Tibial nerve (tissue), 4 donors: ENCODE measurements at regions not wholly inside any gene's neighbourhood (a gene's known extent, or its start where the extent isn't known, plus 50 kb on each side); places are given as distances from the start of the nearest gene placed in this dataset.

ENCODE experiments used
- DNase-seq, 2 donors: peaks; one replicate each; pipeline ENCODE4 v3.0.0-alpha.2; 2019; ENCODE audit warnings: low spot score in 2 of 2
- H3K27ac ChIP-seq, 4 donors: fragments of 200-600 bp; sonication (generic) in 3 of 4; one replicate each; pipeline ENCODE4 v1.5.1; 2017 to 2019; ENCODE audit warnings: mild to moderate bottlenecking in 1 of 4
- H3K27me3 ChIP-seq, 2 donors: fragments of 200-600 bp; sonication (generic) in 1 of 2; one replicate each; pipeline versions ENCODE4 v1.5.1 to v1.6.0; 2017 to 2019
- H3K36me3 ChIP-seq, 3 donors: fragments of 200-600 bp; sonication (generic); one replicate each; pipeline ENCODE4 v1.5.1; 2018 to 2019
- H3K4me1 ChIP-seq, 4 donors: fragments of 200-600 bp; sonication (generic) in 3 of 4; one replicate each; pipeline ENCODE4 v1.5.1; 2017 to 2019
- H3K4me3 ChIP-seq, 4 donors: fragments of 200-600 bp; sonication (generic) in 3 of 4; one replicate each; pipeline ENCODE4 v1.5.1; 2017 to 2019; ENCODE audit warnings: mild to moderate bottlenecking in 1 of 4, moderate library complexity in 1 of 4
- H3K9me3 ChIP-seq, 4 donors: fragments of 200-600 bp; sonication (generic) in 3 of 4; one replicate each; pipeline ENCODE4 v1.5.1; 2017 to 2019
- EP300 ChIP-seq, 2 donors: sonication (generic); formaldehyde crosslinking; IDR thresholded peaks; one replicate each; pipeline ENCODE4 v1.6.1; 2017; ENCODE audit warnings: antibody characterized with exemption in 2 of 2, mild to moderate bottlenecking in 1 of 2
- POLR2A ChIP-seq, 2 donors: fragments of 450-650 bp; IDR thresholded peaks; one replicate each; pipeline ENCODE4 v1.6.1; 2017; ENCODE audit warnings: antibody characterized with exemption in 2 of 2, mild to moderate bottlenecking in 2 of 2, moderate library complexity in 2 of 2
- WGBS, 2 donors: methylation state at CpG; one replicate each; pipeline ENCODE4 v1.1.5; 2018; 5-methylcytosine and 5-hydroxymethylcytosine counted together
- TF ChIP-seq, protein P1 (sequence below), 5 experiments: fragments of 200-600 bp in 3 of 5; fragments of 450-650 bp in 2 of 5; sonication (generic) in 3 of 5; IDR thresholded peaks; one replicate each; pipeline ENCODE4 v1.5.1; 2016 to 2019; ENCODE audit warnings: antibody characterized with exemption in 5 of 5, mild to moderate bottlenecking in 3 of 5, moderate library complexity in 2 of 5

DNA sequence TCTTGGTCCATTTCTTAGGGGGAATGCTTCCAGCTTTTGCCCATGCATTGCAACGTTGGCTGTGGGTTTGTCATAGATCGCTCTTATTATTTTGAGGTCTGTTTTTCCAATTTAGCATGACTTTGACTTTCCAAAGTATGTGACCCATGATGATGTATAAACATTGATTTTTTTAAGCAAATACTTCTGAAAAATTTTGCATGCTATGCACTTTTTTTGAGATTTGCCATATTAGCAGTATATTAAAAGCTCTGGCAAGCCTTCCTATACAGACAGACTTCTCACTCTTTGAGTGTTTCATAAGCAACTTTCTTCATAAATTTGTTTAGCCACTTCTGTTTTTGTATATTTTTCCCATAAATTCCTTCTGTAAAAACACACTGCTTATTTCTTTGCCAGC, 746.4 kb upstream of the LCORL start:
- no peaks in the 10 kb centered on the region for H3K9me3 ChIP-seq
- no peaks in the 10 kb centered on the region for H3K4me1 ChIP-seq
- no peak overlapping the region for H3K27ac ChIP-seq
- DNase-seq = no peak
- H3K4me3 ChIP-seq = no peak overlapping the region
- no peaks in the 10 kb centered on the region for H3K27me3 ChIP-seq
- TF ChIP-seq POLR2A (IDR thresholded peaks at IDR 0.05) = no peak
- H3K36me3 ChIP-seq = no peaks in the 10 kb centered on the region
- WGBS, 2 donors = 63 to 79% methylated on average over 2 of the region's 2 CpGs

DNA sequence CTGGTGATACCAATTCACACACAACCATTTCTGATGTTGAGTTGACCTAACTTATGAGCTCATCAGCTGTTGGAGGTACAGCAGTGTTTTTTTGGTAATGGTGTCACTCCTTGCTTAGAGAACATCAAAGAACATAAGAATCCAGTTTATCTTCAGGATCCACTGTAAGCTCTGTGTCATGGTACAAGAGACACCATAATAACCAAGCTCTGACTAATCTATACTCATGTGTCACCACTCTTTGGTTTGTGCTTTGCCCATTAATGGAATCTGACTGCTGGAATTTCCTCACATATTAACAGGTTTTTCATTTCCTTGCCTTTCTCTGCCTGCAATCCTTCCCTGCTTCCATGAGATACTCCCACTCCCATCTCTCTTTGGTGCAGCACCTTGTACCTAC, 735.1 kb upstream of the LCORL start:
- no peak for DNase-seq
- H3K4me1 ChIP-seq = no peaks in the 10 kb centered on the region
- no peak overlapping the region for H3K4me3 ChIP-seq
- no peaks in the 10 kb centered on the region for H3K9me3 ChIP-seq
- no peaks in the 10 kb centered on the region for H3K36me3 ChIP-seq
- no peak for TF ChIP-seq POLR2A (IDR thresholded peaks at IDR 0.05)
- TF ChIP-seq, protein P1, sequence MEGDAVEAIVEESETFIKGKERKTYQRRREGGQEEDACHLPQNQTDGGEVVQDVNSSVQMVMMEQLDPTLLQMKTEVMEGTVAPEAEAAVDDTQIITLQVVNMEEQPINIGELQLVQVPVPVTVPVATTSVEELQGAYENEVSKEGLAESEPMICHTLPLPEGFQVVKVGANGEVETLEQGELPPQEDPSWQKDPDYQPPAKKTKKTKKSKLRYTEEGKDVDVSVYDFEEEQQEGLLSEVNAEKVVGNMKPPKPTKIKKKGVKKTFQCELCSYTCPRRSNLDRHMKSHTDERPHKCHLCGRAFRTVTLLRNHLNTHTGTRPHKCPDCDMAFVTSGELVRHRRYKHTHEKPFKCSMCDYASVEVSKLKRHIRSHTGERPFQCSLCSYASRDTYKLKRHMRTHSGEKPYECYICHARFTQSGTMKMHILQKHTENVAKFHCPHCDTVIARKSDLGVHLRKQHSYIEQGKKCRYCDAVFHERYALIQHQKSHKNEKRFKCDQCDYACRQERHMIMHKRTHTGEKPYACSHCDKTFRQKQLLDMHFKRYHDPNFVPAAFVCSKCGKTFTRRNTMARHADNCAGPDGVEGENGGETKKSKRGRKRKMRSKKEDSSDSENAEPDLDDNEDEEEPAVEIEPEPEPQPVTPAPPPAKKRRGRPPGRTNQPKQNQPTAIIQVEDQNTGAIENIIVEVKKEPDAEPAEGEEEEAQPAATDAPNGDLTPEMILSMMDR (IDR thresholded peaks at IDR 0.05) = no peak
- TF ChIP-seq EP300 (IDR thresholded peaks at IDR 0.05) = no peak
- H3K27me3 ChIP-seq = no peaks in the 10 kb centered on the region
- H3K27ac ChIP-seq = no peak overlapping the region

DNA sequence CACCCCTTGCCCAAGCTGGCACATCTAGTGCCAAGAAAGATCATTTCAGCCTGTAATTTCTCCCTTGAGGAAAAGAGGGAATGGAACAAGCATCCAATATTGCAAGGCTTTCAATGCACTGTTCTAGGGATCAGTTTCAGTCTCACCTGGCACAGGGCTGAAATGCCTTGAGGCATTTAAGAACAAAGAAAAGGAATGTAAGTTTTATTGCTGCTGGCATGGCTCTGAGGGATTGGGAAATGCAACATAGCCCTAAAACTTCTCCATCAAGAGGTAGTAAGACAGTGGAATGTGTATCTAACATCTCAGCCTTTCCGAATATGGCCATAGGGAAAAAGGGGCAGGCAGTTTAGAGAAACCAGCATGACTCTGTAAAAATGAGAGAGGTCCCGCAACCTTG, 732.6 kb upstream of the LCORL start:
- WGBS, 2 donors = 61 to 75% methylated on average over 2 of the region's 2 CpGs
- DNase-seq = no peak
- no peak overlapping the region for H3K4me3 ChIP-seq
- H3K36me3 ChIP-seq = no peaks in the 10 kb centered on the region
- no peaks in the 10 kb centered on the region for H3K27me3 ChIP-seq
- no peaks in the 10 kb centered on the region for H3K9me3 ChIP-seq
- no peak overlapping the region for H3K27ac ChIP-seq
- no peaks in the 10 kb centered on the region for H3K4me1 ChIP-seq
- TF ChIP-seq POLR2A (IDR thresholded peaks at IDR 0.05) = no peak
- TF ChIP-seq, protein P1 (IDR thresholded peaks at IDR 0.05) = no peak
- no peak for TF ChIP-seq EP300 (IDR thresholded peaks at IDR 0.05)

DNA sequence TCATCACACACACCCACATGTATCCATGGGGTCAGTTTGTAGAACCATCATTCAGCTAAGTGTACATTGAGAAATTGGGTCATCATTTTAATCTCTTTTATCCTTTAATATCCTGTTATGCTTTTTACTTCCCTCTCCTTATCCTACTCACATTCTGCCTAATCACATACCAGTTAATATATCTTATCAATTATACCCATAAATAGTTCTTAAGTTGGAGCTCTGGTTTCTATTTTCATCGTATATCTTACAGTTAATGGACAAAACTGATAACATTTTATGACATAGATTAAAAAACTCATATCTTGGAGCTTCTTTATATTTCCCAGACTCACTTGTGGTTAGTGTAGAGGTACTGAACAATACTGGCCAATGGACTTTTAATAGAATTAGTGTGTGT, 729.5 kb upstream of the LCORL start:
- Histone ChIP-seq H3K27ac (no peak overlapping the region), H3K4me3 (no peak overlapping the region), H3K9me3 (no peaks in the 10 kb centered on the region), H3K4me1 (no peaks in the 10 kb centered on the region), H3K36me3 (no peaks in the 10 kb centered on the region), H3K27me3 (no peaks in the 10 kb centered on the region)
- TF ChIP-seq POLR2A (IDR thresholded peaks at IDR 0.05) (no peak), EP300 (IDR thresholded peaks at IDR 0.05) (no peak)
- TF ChIP-seq, protein P1 (IDR thresholded peaks at IDR 0.05) = no peak
- DNase-seq = no peak
- WGBS, 2 donors = 84 to 86% methylated on average over 1 of the region's 1 CpG

DNA sequence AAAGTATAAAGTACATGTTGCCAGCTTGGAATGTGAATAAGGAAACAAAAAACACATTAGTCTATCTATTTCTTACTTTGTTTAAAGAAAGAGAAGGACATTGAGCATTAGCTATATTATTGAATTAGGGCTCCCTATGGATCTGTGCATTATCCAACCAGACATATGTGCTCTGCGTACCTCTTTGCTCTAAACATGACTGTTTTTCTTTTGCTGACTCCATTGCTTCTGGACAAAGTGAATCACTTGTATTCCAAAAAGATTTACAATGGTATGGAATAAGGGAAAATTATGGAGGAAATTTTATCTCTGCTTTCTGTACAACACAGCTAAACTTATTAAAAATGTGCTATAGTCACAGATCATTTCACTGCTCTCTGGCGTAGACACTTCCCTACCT, 727.8 kb upstream of the LCORL start:
- whole genome bisulfite sequencing, 2 donors = 34 to 38% methylated on average over 2 of the region's 2 CpGs
- H3K4me1 ChIP-seq = no peaks in the 10 kb centered on the region

DNA sequence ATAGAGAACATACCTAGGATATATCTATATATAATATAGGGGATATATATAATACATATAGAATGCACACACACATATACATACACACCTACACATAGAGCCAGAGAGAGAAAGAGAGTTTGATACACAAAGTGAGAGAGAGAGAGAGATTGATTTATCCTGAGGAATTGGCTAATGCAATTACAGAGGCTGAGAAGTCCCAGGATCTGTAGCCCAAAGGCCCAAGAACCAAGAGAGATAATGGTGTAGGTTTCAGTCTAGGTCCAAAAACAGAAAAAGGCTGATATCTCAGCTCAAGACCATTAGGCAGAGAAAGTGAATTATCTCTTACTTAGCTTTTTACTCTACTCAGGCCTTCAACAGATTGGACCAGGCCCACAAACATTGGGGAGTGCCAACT, 715.0 kb upstream of the LCORL start:
- H3K4me3 ChIP-seq = no peak overlapping the region
- TF ChIP-seq EP300 (IDR thresholded peaks at IDR 0.05) (no peak), POLR2A (IDR thresholded peaks at IDR 0.05) (no peak)
- TF ChIP-seq, protein P1 (IDR thresholded peaks at IDR 0.05) = no peak
- H3K27me3 ChIP-seq = no peaks in the 10 kb centered on the region
- no peaks in the 10 kb centered on the region for H3K36me3 ChIP-seq
- no peak for DNase-seq
- H3K9me3 ChIP-seq = no peaks in the 10 kb centered on the region
- peaks cover 0 to 13% (median 0%) of the 10 kb centered on the region in 4 donors for H3K4me1 ChIP-seq
- H3K27ac ChIP-seq = no peak overlapping the region

More for the DNA sequence above, 727.8 kb upstream of the LCORL start:
- no peak for DNase-seq
- Histone ChIP-seq H3K36me3 (no peaks in the 10 kb centered on the region), H3K27ac (no peak overlapping the region), H3K9me3 (no peaks in the 10 kb centered on the region), H3K4me3 (no peak overlapping the region), H3K27me3 (no peaks in the 10 kb centered on the region)
- TF ChIP-seq EP300 (IDR thresholded peaks at IDR 0.05) (no peak), POLR2A (IDR thresholded peaks at IDR 0.05) (no peak)
- TF ChIP-seq, protein P1 (IDR thresholded peaks at IDR 0.05) = no peak
